HepG2 (cell line): ENCODE measurements at regions not wholly inside any gene's neighbourhood (a gene's known extent, or its start where the extent isn't known, plus 50 kb on each side); places are given as distances from the start of the nearest gene placed in this dataset.

Experiments
- ATAC-seq: fragments of 200-7000 bp; cut with Tn5 transposase; 3 replicates; pipeline ENCODE4 v1.9.1; 2020; ENCODE audit warnings: mild to moderate bottlenecking, moderate library complexity
- BruUV-seq: library from RNA; stranded (reverse); fragments of 400-500 nt; replicated peaks from 2 replicates; lab custom pipeline; 2021; lab: Mats Ljungman, UMichigan
- CTCF ChIA-PET: fragments of 300-600 bp; formaldehyde crosslinking; extraction: SDS; loops from one replicate; lab custom pipeline; 2021; ENCODE audit warnings: low total read pairs, inconsistent platforms, low intra/inter-chr PET ratio; lab: Yijun Ruan, JAX
- POLR2A ChIA-PET: fragments of 350-600 bp; sonication (Branson Sonifier 250); formaldehyde crosslinking; loops from one replicate; lab custom pipeline; 2020; ENCODE audit warnings: antibody characterized with exemption, inconsistent platforms; lab: Yijun Ruan, JAX
- DNase-seq: peaks from one replicate; pipeline ENCODE4 v3.0.0-alpha.2; 2015; ENCODE audit warnings: low spot score
- FAIRE-seq: peaks from 3 replicates; lab custom pipeline; 2011; peaks lifted over from hg19 to GRCh38; lab: Jason Lieb, UNC
- H2AFZ ChIP-seq: one replicate; pipeline ENCODE4 v1.6.1; 2011; ENCODE audit warnings: low read length, inconsistent platforms
- H3K27ac ChIP-seq: fragments of 300-600 bp; 3 replicates; pipeline ENCODE4 v1.8.0; 2011; ENCODE audit warnings: mixed run types, mild to moderate bottlenecking, mixed read lengths, low read length, inconsistent platforms; ENCODE audit not compliant: insufficient read depth; ENCODE audit errors: extremely low read length
- H3K27me3 ChIP-seq, 2 experiments: fragments of 200-600 bp in 1 of 2; 2 replicates in 1 of 2; 3 replicates in 1 of 2; pipeline versions ENCODE4 v1.6.0 to v1.8.0; 2011; ENCODE audit warnings: low read length in 2 of 2, mild to moderate bottlenecking in 2 of 2, moderate library complexity in 2 of 2, inconsistent platforms in 1 of 2; ENCODE audit not compliant: insufficient read depth in 2 of 2, control insufficient read depth in 1 of 2
- H3K36me3 ChIP-seq, 2 experiments: fragments of 200-600 bp in 1 of 2; replicated peaks in 1 of 2; 2 replicates in 1 of 2; 3 replicates in 1 of 2; pipeline versions ENCODE4 v1.5.1 to v1.8.0; 2011; ENCODE audit warnings: low read length in 2 of 2, inconsistent platforms in 1 of 2; ENCODE audit not compliant: insufficient read depth in 2 of 2, control insufficient read depth in 1 of 2
- H3K4me1 ChIP-seq: 2 replicates; pipeline ENCODE4 v1.5.1; 2012; ENCODE audit warnings: low read length, inconsistent platforms; ENCODE audit not compliant: insufficient read depth
- H3K4me2 ChIP-seq: 2 replicates; pipeline ENCODE4 v1.6.0; 2011; ENCODE audit warnings: low read depth, low read length, inconsistent platforms
- H3K4me3 ChIP-seq, 3 experiments: fragments of 200-600 bp in 1 of 3; sonication (generic), shearing (Covaris generic) in 1 of 3; replicated peaks in 1 of 3; 2 replicates each; pipeline ENCODE4 v1.5.1; 2011 to 2016; ENCODE audit warnings: low read length in 3 of 3, inconsistent platforms in 2 of 3, low read depth in 2 of 3, mild to moderate bottlenecking in 2 of 3, control low read depth in 1 of 3, mixed read lengths in 1 of 3; ENCODE audit not compliant: insufficient read depth in 1 of 3
- H3K79me2 ChIP-seq: one replicate; pipeline ENCODE4 v1.6.1; 2011; ENCODE audit warnings: low read length, inconsistent platforms; ENCODE audit not compliant: insufficient read depth
- H3K9ac ChIP-seq: 2 replicates; pipeline ENCODE4 v1.6.0; 2011; ENCODE audit warnings: mild to moderate bottlenecking, low read depth, low read length, inconsistent platforms; ENCODE audit not compliant: insufficient read depth
- H3K9me3 ChIP-seq: 2 replicates; pipeline ENCODE4 v1.5.1; 2012; ENCODE audit warnings: mild to moderate bottlenecking, low read length
- H4K20me1 ChIP-seq: 2 replicates; pipeline ENCODE4 v1.6.0; 2011; ENCODE audit warnings: inconsistent platforms, mild to moderate bottlenecking, low read length, moderate library complexity; ENCODE audit not compliant: insufficient read depth
- DNMT1 ChIP-seq: sonication (generic); formaldehyde crosslinking; IDR thresholded peaks from 2 replicates; pipeline ENCODE4 v1.5.1; 2020; ENCODE audit warnings: mild to moderate bottlenecking, missing genetic modification reagents
- HES4 ChIP-seq: sonication (generic); formaldehyde crosslinking; IDR thresholded peaks from 2 replicates; pipeline ENCODE4 v1.9.0; 2021; ENCODE audit warnings: mild to moderate bottlenecking, missing genetic modification reagents, borderline replicate concordance
- HNRNPUL1 ChIP-seq: fragments of 200-400 bp; formaldehyde crosslinking; IDR thresholded peaks from 2 replicates; pipeline ENCODE4 v1.6.1; 2017; ENCODE audit warnings: low read depth, mild to moderate bottlenecking, low read length, moderate library complexity
- LCORL ChIP-seq, 2 experiments: fragments of 450-650 bp in 1 of 2; sonication (generic) in 1 of 2; formaldehyde crosslinking in 1 of 2; IDR thresholded peaks; 2 replicates each; pipeline versions ENCODE4 v1.5.0 to v1.6.1; 2017 to 2020; ENCODE audit warnings: antibody characterized with exemption in 1 of 2, missing genetic modification reagents in 1 of 2
- MIXL1 ChIP-seq: IDR thresholded peaks from 2 replicates; pipeline ENCODE4 v1.6.1; 2016
- NFATC3 ChIP-seq: sonication (generic); formaldehyde crosslinking; IDR thresholded peaks from 2 replicates; pipeline ENCODE4 v1.5.1; 2020; ENCODE audit warnings: mild to moderate bottlenecking, missing genetic modification reagents
- NFIC ChIP-seq: IDR thresholded peaks from 2 replicates; pipeline ENCODE4 v1.6.1; 2012; ENCODE audit warnings: mild to moderate bottlenecking, low read length, inconsistent platforms
- PPARG ChIP-seq: conservative IDR thresholded peaks from 2 replicates; pipeline ENCODE4 v1.6.1; 2016; ENCODE audit warnings: missing biosample characterization, missing genetic modification reagents
- RAD21 ChIP-seq: fragments of 450-650 bp; formaldehyde crosslinking; IDR thresholded peaks from 2 replicates; pipeline ENCODE4 v1.5.0; 2020; ENCODE audit warnings: mild to moderate bottlenecking
- SETDB1 ChIP-seq: sonication (generic); formaldehyde crosslinking; IDR thresholded peaks from 2 replicates; pipeline ENCODE4 v1.5.1; 2020; ENCODE audit warnings: missing genetic modification reagents, mild to moderate bottlenecking, borderline replicate concordance
- ZNF260 ChIP-seq: sonication (generic); formaldehyde crosslinking; IDR thresholded peaks from 2 replicates; pipeline ENCODE4 v1.4.0; 2020; ENCODE audit warnings: missing genetic modification reagents, low read depth, mild to moderate bottlenecking, borderline replicate concordance
- ZNF33A ChIP-seq: sonication (generic); formaldehyde crosslinking; IDR thresholded peaks from 2 replicates; pipeline ENCODE4 v1.5.1; 2020; ENCODE audit warnings: missing genetic modification reagents, mild to moderate bottlenecking, moderate library complexity, borderline replicate concordance
- WGBS: methylation state at CpG from one replicate; pipeline ENCODE4 v1.1.6; 2017; ENCODE audit warnings: low lambda C conversion rate; 5-methylcytosine and 5-hydroxymethylcytosine counted together
- in situ Hi-C: cut with HindIII; loops from 2 replicates; pipeline ENCODE4 v1.10.0; 2017; ENCODE audit warnings: low pct_unique_long_range_greater_than_20kb; ENCODE audit not compliant: extremely low pct_ligation_motif_present
- intact Hi-C: fragments of 100-400 bp; cut with micrococcal nuclease; formaldehyde crosslinking; loops from one replicate; pipeline ENCODE4 v1.10.0; 2022; ENCODE audit not compliant: unreplicated experiment
- TF ChIP-seq, protein P1 (sequence below): sonication (generic); formaldehyde crosslinking; IDR thresholded peaks from 2 replicates; pipeline ENCODE4 v1.8.1; 2023; ENCODE audit warnings: mild to moderate bottlenecking, missing genetic modification reagents
- TF ChIP-seq, protein P2 (sequence below): IDR thresholded peaks from 2 replicates; pipeline ENCODE4 v1.6.1; 2016; ENCODE audit warnings: low read depth, control low read depth
- TF ChIP-seq, protein P3 (sequence below): sonication (generic); formaldehyde crosslinking; IDR thresholded peaks from 2 replicates; pipeline ENCODE4 v1.5.0; 2020; ENCODE audit warnings: mild to moderate bottlenecking, missing genetic modification reagents, moderate library complexity

DNA sequence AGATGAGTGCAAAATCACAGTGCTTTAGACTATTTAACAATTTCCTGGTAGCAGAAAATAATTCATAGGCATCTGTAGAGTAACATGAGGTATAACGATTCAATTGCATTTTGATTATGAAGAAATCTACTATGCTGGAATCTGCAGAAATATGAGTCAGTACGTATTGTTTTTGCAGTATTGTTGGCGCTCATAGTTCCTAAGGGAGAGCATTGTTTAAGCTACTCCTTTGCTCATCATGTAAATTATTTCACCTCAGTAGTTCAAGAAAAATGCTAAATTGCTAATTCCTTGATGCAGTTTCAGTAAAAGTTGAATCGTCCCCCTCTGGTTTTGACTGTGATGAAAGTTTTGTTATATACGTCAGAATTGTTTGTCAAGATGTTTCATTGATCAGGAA is 458.4 kb downstream of the HINT1 start:
- TF ChIP-seq, protein P1, sequence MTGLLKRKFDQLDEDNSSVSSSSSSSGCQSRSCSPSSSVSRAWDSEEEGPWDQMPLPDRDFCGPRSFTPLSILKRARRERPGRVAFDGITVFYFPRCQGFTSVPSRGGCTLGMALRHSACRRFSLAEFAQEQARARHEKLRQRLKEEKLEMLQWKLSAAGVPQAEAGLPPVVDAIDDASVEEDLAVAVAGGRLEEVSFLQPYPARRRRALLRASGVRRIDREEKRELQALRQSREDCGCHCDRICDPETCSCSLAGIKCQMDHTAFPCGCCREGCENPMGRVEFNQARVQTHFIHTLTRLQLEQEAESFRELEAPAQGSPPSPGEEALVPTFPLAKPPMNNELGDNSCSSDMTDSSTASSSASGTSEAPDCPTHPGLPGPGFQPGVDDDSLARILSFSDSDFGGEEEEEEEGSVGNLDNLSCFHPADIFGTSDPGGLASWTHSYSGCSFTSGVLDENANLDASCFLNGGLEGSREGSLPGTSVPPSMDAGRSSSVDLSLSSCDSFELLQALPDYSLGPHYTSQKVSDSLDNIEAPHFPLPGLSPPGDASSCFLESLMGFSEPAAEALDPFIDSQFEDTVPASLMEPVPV (CRISPR knock-in tag): no peak
- no peak for TF ChIP-seq PPARG
- TF ChIP-seq MIXL1 (CRISPR knock-in tag): no peak
- TF ChIP-seq, protein P2, sequence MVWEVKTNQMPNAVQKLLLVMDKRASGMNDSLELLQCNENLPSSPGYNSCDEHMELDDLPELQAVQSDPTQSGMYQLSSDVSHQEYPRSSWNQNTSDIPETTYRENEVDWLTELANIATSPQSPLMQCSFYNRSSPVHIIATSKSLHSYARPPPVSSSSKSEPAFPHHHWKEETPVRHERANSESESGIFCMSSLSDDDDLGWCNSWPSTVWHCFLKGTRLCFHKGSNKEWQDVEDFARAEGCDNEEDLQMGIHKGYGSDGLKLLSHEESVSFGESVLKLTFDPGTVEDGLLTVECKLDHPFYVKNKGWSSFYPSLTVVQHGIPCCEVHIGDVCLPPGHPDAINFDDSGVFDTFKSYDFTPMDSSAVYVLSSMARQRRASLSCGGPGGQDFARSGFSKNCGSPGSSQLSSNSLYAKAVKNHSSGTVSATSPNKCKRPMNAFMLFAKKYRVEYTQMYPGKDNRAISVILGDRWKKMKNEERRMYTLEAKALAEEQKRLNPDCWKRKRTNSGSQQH (CRISPR knock-in tag): no peak
- no peak for TF ChIP-seq ZNF260 (CRISPR knock-in tag)
- TF ChIP-seq NFIC: no peak
- TF ChIP-seq, protein P3, sequence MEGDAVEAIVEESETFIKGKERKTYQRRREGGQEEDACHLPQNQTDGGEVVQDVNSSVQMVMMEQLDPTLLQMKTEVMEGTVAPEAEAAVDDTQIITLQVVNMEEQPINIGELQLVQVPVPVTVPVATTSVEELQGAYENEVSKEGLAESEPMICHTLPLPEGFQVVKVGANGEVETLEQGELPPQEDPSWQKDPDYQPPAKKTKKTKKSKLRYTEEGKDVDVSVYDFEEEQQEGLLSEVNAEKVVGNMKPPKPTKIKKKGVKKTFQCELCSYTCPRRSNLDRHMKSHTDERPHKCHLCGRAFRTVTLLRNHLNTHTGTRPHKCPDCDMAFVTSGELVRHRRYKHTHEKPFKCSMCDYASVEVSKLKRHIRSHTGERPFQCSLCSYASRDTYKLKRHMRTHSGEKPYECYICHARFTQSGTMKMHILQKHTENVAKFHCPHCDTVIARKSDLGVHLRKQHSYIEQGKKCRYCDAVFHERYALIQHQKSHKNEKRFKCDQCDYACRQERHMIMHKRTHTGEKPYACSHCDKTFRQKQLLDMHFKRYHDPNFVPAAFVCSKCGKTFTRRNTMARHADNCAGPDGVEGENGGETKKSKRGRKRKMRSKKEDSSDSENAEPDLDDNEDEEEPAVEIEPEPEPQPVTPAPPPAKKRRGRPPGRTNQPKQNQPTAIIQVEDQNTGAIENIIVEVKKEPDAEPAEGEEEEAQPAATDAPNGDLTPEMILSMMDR (CRISPR knock-in tag): no peak
- no peak for TF ChIP-seq LCORL (IDR thresholded peaks at IDR 0.05)
- TF ChIP-seq LCORL (CRISPR knock-in tag; IDR thresholded peaks at IDR 0.05): no peak
- no peak for TF ChIP-seq DNMT1 (CRISPR knock-in tag)
- TF ChIP-seq HES4 (CRISPR knock-in tag): no peak
- TF ChIP-seq RAD21: no peak
- TF ChIP-seq SETDB1: no peak
- TF ChIP-seq HNRNPUL1: no peak
- no peak for TF ChIP-seq NFATC3
- TF ChIP-seq ZNF33A (CRISPR knock-in tag): no peak
- intact Hi-C loops: no loop called here
- Histone ChIP-seq H3K4me2 (no peak overlapping the region), H3K4me1 (peaks cover 13% of the 10 kb centered on the region), H3K27me3 (no peaks in the 10 kb centered on the region), H4K20me1 (no peaks in the 10 kb centered on the region), H3K9ac (no peak overlapping the region), H3K9me3 (no peaks in the 10 kb centered on the region), H3K27ac (no peak overlapping the region), H3K79me2 (no peaks in the 10 kb centered on the region), H2AFZ (no peak overlapping the region), H3K4me3 (no peak overlapping the region), H3K36me3 (no peaks in the 10 kb centered on the region)
- ATAC-seq (no peak), FAIRE-seq (no peak), DNase-seq (no peak)
- WGBS: 21% methylated on average over 5 of the region's 5 CpGs
- in situ Hi-C loops: loop anchor here (25.0 kb wide), 1 partner anchor 594 kb away; no protein-coding TSS in a partner anchor
- POLR2A ChIA-PET: no interaction called here
- CTCF ChIA-PET: no interaction called here
- no TSS peak for BruUV-seq
